Brain microvascular endothelial cell (primary cell): ENCODE measurements at regions not wholly inside any gene's neighbourhood (a gene's known extent, or its start where the extent isn't known, plus 50 kb on each side); places are given as distances from the start of the nearest gene placed in this dataset.

Source experiments
- DNase-seq: peaks from one replicate; pipeline ENCODE4 v3.0.0-alpha.2; 2020
- H3K27ac ChIP-seq: fragments of 250-450 bp; sonication (Bioruptor Pico); 2 replicates; pipeline ENCODE4 v1.5.1; 2020; ENCODE audit warnings: mild to moderate bottlenecking, moderate library complexity
- H3K27me3 ChIP-seq: fragments of 250-450 bp; sonication (Bioruptor Pico); replicated peaks from 2 replicates; pipeline ENCODE4 v1.5.1; 2020; ENCODE audit warnings: mild to moderate bottlenecking
- H3K36me3 ChIP-seq: fragments of 250-450 bp; sonication (Bioruptor Pico); replicated peaks from 2 replicates; pipeline ENCODE4 v1.5.1; 2020; ENCODE audit warnings: mild to moderate bottlenecking
- H3K4me3 ChIP-seq: 2 replicates; pipeline ENCODE4 v1.5.1; 2011; ENCODE audit warnings: low read depth, mild to moderate bottlenecking, control low read depth, low read length, moderate library complexity
- in situ Hi-C: cut with HindIII; loops from 2 replicates; pipeline ENCODE4 v1.10.0; 2017; ENCODE audit warnings: low sequenced_read_pairs, low pct_ligation_motif_present
- TF ChIP-seq, protein P1 (sequence below): IDR thresholded peaks from 2 replicates; pipeline ENCODE4 v1.5.1; 2011; ENCODE audit warnings: low read depth, mild to moderate bottlenecking, moderate library complexity, low read length, control low read depth, inconsistent platforms; ENCODE audit errors: missing control alignments

- DNase-seq: peak; percentile 70
- in situ Hi-C loops: no loop called here
- Histone ChIP-seq H3K36me3 (no peaks in the 10 kb centered on the region), H3K27me3 (no peaks in the 10 kb centered on the region), H3K27ac (peak overlapping the region; percentile 62), H3K4me3 (no peak overlapping the region)
- TF ChIP-seq, protein P1, sequence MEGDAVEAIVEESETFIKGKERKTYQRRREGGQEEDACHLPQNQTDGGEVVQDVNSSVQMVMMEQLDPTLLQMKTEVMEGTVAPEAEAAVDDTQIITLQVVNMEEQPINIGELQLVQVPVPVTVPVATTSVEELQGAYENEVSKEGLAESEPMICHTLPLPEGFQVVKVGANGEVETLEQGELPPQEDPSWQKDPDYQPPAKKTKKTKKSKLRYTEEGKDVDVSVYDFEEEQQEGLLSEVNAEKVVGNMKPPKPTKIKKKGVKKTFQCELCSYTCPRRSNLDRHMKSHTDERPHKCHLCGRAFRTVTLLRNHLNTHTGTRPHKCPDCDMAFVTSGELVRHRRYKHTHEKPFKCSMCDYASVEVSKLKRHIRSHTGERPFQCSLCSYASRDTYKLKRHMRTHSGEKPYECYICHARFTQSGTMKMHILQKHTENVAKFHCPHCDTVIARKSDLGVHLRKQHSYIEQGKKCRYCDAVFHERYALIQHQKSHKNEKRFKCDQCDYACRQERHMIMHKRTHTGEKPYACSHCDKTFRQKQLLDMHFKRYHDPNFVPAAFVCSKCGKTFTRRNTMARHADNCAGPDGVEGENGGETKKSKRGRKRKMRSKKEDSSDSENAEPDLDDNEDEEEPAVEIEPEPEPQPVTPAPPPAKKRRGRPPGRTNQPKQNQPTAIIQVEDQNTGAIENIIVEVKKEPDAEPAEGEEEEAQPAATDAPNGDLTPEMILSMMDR: no peak
Observed at GRCh38 chr10:3892440-3893425, 107.7 kb upstream of the KLF6 start.

DNA sequence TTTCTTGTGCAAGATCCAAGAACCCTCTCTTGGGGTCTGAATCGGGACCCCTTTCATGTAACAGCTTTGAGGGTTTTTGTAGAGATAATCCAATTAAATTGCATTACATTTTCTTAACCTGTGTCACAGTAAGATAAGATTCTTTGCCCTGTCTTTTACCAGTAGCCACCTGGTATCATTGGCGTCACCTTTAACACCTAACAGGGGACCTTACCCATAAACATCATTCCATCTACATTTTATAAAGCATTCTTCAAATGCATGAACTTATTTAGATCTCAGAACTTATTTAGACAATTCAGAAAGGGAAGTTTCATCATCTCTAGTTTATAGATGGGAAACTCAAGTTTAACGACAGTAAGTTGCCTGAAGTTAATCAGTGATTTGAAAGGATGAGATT, 106.4 kb upstream of the KLF6 start:
- Histone ChIP-seq H3K4me3 (no peak overlapping the region), H3K36me3 (no peaks in the 10 kb centered on the region), H3K27ac (peak overlapping the region; percentile 38), H3K27me3 (no peaks in the 10 kb centered on the region)
- TF ChIP-seq, protein P1: no peak
- in situ Hi-C loops: no loop called here
- no peak for DNase-seq

DNA sequence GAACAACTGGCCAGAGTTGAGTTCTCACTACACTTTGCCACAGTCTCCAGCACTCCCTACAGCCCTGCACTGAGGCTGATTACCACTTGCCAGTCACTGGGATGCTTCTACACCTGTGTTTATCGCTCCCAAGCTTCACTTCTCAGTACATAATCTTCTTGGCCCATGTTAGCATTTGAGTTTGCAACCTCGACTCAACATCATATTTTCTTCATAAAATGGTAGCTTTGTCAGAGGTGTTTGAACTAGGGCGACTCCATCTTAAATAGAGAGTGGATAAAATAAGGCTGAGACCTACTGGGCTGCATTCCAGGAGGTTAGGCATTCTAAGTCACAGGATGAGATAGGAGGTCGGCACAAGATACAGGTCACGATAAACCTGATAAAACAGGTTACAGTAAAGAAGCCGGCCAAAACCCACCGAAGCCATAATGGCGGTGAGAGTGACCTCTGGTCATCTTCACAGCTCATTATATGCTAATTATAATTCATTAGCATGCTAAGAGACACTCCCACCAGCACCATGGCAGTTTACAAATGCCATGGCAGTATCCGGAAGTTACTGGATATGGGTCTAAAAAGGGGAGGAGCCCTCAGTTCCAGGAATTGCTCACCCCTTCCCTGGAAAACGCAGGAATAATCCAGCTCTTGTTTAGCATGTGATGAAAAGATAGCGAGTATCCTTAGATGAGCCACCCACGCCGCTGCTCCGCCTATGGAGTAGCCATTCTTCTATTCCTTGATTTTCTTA, 105.8 kb upstream of the KLF6 start:
- in situ Hi-C loops: no loop called here
- no peaks in the 10 kb centered on the region for H3K36me3 ChIP-seq
- peak overlapping the region; percentile 100 for H3K27ac ChIP-seq
- TF ChIP-seq, protein P1: no peak
- no peaks in the 10 kb centered on the region for H3K27me3 ChIP-seq
- no peak overlapping the region for H3K4me3 ChIP-seq
- DNase-seq: no peak

DNA sequence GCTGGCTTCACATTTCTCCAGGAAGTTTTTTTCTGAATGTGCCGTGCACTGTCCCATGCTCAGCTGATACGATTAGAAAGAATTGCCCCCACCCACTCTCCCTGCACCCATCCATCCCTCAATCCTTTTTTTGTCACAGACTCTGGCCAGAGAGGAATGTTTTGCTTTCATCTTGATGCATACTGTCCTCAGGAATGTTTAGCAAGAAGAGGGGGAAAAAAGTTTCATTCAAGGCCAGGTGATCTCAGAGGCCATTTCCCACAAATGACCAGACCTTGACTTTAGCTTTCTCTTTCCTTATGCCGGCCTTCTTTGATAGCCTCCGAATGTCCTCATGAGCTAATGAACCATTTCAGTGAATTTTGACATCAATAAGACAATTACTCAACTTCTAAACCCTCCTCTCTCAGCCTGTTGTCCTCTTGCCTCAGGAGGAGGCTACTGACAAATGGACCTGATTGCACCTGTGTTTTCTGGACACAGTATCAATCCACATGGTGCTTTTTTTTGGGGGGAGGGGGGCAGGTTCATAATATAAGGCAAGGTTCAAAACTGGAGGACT, 105.0 kb upstream of the KLF6 start:
- in situ Hi-C loops: no loop called here
- DNase-seq: peak; percentile 93

DNA sequence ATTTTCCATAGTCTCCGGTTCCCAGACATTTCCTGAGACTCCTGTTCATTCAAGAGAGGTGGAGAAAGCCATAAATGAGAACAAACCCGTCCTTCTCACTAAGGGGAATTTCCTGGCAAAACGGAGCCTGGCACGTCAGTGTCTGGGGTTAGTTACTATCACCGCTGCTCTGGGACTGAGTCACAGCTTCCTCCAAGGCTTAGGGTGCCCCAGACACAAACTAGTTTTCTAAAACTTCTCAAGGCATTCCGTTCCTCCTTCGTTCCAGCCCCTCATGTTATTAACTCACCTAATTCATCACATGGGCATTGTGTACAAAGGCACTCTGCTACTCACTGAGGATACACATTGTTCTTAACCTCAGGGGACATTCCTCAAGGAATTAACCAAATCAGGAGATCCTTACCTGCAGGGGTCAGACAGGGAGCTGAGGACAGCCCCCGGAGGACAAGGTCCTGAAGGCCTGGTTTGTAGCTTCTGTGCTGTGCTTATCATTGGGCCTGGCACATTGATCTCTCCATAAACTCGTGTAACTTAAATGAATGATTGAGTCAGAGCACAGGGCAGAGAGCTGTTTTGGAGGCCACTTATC, 103.0 kb upstream of the KLF6 start:
- peak; percentile 96 for DNase-seq
- TF ChIP-seq, protein P1: no peak
- H3K36me3 ChIP-seq: no peaks in the 10 kb centered on the region
- H3K4me3 ChIP-seq: no peak overlapping the region
- peak overlapping the region; percentile 100 for H3K27ac ChIP-seq
- no peaks in the 10 kb centered on the region for H3K27me3 ChIP-seq
- in situ Hi-C loops: no loop called here

More for the DNA sequence above, 105.0 kb upstream of the KLF6 start:
- TF ChIP-seq, protein P1: no peak
- peak overlapping the region; percentile 100 for H3K27ac ChIP-seq
- no peaks in the 10 kb centered on the region for H3K36me3 ChIP-seq
- H3K4me3 ChIP-seq: no peak overlapping the region
- no peaks in the 10 kb centered on the region for H3K27me3 ChIP-seq
